ENCODE measurements at regions not wholly inside any gene's neighbourhood (a gene's known extent, or its start where the extent isn't known, plus 50 kb on each side); places are given as distances from the start of the nearest gene placed in this dataset.

DNA sequence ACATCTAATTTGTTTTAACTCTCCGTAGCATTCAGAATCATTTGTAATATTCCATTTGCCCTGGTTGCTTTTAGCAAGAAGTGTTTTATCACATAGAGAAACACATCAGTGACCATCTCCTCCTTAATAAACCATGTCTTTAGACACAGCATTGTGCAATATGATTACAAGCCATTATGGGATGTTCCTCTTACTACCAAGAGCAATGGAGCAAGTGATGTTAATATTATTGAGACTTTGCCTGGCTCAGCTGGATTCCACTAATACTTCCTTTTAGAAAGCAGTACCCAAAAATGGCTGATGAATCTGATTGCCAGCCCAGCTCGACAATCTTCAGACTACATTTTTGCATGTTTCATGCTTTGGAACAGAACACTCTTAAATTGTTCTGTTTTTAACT, 364.2 kb downstream of the OSTF1 start:
- TF ChIP-seq EZH2phosphoT487 (IDR thresholded peaks at IDR 0.05; ENCODE audit: low read depth, severe bottlenecking, unreplicated experiment) = no peak
- TF ChIP-seq, protein P1, sequence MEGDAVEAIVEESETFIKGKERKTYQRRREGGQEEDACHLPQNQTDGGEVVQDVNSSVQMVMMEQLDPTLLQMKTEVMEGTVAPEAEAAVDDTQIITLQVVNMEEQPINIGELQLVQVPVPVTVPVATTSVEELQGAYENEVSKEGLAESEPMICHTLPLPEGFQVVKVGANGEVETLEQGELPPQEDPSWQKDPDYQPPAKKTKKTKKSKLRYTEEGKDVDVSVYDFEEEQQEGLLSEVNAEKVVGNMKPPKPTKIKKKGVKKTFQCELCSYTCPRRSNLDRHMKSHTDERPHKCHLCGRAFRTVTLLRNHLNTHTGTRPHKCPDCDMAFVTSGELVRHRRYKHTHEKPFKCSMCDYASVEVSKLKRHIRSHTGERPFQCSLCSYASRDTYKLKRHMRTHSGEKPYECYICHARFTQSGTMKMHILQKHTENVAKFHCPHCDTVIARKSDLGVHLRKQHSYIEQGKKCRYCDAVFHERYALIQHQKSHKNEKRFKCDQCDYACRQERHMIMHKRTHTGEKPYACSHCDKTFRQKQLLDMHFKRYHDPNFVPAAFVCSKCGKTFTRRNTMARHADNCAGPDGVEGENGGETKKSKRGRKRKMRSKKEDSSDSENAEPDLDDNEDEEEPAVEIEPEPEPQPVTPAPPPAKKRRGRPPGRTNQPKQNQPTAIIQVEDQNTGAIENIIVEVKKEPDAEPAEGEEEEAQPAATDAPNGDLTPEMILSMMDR (IDR thresholded peaks at IDR 0.05; ENCODE audit: poor library complexity) = no peak

All from hepatocyte (in vitro differentiated cells).